GDM1 (cell line): ENCODE measurements at regions not wholly inside any gene's neighbourhood (a gene's known extent, or its start where the extent isn't known, plus 50 kb on each side); places are given as distances from the start of the nearest gene placed in this dataset.
A peak's percentile ranks its signal among the peaks of the same experiment; 100 is the strongest.

Experiments
- DNase-seq: peaks from one replicate; lab custom pipeline; 2025; lab: John Stamatoyannopoulos, UW

DNA sequence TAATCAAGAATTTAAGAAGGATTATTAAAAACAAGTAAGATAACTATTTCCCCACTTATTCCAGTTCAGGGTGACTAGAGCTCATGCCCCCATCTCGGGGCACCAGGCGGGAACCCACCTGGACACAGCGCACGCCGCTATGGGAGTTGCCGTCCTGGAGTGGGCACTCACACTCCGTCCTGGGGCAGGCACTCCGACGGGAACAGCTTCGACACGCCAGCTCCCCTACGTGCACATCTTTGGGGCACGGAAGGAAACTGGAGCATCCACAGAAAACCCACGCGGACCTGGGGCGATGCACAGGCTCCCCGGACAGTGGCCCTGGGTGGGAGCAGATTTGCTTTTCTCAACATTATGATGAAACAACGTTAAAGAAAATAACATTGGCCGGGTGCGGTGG lies 52.0 kb upstream of the GATA5 start:
- DNase-seq = no peak

DNA sequence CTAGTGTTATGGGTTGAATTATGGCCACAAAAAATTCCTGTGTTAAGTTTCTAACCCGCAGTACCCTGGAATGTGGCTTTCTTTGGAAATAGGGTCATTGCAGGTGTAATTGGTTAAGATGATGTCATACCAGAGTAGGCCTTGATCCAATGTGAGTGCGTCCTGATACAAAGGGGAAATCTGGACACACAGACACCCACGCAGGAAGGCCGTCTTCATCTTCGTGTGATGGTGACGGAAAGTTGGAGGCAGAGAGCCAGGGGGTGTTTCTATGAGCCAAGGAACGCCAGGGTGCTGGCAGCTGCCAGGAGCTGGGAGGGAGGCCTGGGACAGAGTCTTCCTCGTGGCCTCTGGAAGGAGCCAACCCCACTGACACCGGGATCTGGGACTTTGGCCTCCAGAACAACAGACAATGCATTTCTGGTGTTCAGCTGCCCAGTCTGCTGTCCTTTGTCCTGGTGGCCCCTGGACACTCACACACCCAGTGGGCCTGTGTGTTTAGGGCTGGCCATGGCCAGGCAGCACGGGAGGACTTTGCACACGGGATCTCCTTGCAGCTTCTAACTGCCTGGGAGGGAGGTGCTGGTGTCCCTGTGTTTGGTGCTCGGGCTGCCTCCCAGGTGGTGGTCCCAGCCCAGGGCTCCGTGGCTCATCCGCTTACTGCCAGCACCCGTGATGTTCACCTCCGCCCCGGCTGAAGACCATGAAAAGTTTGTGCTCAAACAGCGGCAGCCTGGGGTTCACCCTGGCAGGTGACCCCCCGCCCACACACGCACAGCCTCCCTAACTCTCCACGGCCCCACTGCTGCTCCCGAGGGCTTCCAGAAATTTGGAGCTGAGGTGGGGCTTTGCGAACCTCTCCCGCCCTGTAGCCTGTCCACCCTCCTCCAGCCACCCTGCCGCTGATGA lies 53.4 kb upstream of the GATA5 start:
- no peak for DNase-seq

DNA sequence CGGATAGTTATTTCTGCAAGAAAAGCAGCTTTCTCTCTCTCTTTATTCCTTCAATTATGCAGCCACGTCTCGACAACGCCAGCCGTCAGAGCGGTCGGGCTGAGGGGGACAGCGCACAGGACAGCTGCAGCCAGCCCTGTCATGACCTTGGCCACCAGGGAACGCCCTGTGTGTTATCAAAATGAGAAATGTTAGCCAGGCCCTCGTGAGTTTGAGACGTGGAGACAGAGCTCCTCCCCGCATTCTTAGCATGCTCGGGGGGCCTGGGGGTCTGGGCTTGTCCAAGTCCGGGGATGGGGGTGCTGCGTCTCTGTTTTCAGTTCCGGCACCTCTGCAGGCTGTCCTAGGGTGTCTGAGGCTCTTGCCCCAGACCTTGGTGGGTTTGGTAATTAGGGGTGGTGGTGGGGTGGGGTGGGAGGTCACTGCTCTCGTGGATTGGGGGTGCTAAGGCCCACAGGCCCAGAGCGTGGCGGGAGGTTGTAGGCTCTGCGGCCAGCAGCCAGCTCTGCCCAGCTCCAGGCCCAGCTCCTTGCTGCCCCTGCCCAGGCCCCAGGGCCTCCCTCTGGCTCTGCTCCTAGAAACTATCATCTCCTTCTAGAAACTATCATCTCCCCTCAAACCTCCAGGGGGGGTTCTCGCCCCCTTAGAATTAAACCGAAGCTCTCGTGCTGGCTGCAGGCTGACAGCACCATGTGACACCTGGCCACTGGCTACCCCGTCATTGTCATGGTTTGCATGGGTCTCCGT lies 54.3 kb upstream of the GATA5 start:
- no peak for DNase-seq

DNA sequence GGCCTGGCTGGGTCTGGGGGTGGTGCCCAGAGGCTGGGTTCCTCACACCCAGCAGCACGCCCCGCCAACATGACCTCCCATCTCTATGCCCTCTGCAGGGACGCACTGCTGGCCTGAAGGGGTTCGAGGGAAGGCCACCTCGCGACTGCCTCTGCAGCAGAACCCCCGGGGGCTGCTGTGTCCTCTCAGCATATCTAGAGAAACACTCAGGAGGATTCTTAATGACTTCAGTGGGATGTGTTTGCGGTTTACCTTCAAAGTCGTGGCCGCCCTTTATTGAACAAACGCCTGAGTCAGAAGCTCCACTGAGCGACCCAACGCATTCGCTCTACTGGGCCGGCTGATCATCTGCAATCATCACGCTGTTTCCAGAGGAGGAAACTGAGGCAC lies 54.8 kb upstream of the GATA5 start:
- DNase-seq = no peak

DNA sequence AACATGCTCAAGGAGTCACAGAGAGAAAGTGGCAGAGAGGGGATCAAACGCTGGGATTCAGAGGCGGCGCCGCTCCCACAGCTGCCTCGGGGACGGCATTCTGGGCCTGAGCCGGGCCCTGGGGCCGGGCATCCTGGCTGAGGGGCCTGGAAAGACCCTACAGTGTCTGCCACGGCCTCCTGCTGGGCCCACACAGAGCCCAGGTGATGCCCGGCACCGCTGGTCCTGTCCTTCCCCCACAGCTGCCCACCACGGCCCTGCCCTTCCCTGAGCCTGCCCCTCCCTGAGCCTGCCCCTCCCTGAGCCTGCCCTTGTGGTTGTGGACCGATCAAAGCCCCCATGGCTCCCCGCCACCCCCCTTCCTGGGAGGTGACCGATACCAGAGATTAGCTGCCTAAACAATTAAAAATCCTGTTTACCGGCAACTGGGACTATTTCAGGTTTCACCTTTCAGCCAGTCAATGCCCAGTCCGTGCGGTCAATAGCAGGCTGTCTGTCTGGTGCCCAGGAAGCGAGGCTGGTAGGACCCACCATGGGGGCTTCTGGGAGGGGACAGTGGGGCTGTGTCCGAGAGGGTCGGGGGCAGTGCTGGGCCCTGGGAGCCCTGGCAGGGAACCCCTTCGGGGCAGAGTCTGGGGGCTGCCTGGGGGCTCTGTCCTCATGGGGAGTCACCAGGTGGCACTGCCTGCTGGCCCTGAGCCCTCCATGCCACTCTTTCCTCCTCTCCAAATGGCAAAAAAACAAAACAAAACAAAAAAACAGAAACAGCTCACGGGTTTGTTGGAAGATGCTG lies 55.4 kb upstream of the GATA5 start:
- no peak for DNase-seq

DNA sequence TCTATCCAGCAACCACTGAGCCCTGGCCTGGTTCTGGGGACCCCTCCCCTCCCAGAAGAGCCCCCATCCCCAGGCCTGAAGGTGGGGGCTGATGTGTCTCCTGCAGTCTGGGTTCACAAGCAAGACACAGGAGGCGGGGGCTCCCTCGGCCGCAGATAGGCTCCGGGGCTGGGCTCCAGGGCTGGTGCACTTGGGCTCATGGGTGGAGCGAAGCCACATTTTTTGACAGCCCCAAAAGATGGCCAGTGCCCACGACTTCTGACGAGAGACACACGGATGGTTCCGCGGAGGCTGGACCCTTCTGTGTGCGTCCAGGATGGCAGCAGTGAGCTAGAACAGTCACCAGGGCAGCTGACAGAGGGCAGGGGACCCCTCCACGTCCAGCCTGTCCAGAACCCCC lies 57.1 kb upstream of the GATA5 start:
- DNase-seq = no peak

DNA sequence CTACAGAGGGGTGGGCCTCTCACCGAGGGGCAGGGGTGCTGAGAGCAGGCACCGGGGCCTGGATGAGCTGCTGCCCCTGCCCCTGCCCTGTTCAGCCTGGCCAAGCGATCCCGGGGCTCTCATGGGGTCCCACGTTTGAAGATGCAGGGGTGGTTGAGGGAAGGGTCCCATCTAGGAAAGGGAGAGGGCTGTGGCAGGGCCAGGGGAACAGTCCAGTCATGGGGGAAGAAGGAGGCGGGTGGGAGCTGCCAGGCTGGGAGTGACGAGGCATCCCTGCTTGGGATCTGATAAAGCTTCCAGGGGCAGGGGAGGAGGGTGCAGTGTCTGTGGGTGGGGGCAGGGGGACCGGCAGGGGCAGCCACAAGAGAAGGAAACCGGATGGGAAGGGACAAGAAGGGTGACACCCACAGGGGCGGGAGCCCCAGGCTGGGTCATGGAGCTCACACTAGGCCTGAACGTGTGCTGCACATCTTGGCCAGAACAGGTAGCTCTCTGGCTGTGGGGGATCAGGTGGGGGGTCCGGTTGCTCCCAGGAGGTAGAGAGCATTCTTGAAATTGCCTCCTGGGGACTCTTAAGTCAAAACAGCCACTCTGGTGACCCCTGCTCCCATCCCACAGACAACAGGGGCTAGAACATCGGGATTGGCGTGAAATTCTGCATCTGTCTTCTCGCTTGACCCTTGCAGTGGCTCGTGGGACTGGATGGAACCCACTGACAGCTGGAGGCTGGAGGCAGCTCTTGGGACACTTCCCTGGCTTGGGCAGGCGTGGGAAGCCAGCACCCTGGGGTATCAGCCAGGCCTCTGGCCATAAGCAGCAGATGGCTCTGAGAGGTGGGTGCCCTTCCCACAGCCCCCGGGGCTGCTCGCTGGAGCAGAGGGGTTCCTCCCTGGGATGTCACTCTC lies 58.0 kb upstream of the GATA5 start:
- DNase-seq = peak; percentile 55

DNA sequence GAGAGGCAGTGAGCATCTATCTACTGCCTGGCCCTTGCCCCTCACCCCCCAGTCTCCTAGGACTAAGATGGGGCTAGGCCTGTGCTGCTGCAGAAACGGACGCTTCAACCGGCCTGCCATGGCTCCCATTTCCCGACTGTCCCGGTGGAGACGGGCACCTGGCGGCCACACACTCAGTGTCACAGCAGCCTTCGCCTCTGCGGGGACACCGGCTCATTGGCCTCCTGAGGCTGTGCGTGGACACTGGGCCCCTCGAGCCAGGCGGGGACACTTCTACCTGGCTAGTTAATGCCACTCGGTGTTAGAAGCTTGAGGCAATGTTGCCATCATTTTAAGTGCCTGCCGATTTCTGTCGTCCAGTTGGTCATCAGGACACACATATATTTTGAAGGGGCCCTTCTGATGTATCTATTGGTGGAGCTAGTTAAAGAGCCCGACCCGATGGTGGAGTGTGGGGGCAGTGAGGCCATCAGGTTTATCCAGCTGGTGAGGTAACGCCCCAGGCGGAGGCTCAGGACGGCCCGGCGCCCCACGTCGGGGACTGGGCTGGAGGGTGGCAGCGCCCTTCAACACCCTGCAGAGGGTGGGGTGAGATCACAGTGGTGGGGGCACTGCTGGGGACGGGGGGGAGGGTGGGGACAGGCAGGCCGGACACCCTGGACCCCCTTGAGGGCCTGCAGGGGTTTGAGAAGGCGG lies 58.9 kb upstream of the GATA5 start:
- no peak for DNase-seq

DNA sequence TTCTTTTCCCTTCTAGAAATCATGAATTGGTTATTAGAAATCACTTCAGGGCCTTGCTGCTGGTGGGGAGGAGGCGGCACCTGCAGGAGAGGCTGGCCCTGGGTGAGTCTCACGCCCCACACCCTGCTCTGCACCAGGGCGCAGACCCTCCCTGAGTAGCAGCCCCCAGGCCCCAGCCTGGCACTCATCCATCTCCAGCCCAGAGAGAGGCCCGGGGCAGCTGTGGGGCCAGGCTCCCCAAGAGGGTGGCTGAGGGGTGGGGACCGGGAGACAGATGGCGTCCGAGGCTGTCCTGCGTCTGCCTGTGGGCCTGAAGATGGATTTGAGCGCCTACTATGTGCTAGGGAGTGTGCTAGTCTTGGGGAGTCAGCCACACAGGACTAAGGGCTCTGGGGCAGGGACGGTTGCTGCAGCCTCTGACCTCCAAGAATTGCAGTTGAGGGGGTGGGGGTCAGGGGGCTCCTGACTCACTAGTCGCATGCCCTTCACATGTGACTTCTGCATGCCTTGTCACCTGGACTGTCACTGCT lies 59.6 kb upstream of the GATA5 start:
- DNase-seq = no peak

DNA sequence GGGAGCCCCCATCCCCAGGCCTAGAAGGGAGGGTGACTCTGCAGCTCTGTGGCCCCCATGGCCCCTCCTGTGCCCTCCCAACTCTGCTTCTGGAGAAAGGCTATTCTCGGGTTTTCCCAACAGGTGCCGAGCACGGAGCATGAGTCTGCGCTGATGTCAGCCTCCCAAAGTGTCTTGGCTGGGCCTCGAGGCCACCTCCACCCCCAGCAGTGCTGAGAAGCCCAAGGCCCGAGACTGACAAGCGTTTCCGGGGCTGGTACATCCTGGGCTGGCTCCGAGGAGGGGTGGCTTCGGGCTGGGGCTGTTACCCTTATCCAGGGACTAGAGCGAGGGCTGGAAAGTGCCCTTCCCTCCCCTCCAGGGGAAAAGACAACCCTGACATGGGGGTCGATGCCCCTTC lies 60.2 kb upstream of the GATA5 start:
- no peak for DNase-seq

DNA sequence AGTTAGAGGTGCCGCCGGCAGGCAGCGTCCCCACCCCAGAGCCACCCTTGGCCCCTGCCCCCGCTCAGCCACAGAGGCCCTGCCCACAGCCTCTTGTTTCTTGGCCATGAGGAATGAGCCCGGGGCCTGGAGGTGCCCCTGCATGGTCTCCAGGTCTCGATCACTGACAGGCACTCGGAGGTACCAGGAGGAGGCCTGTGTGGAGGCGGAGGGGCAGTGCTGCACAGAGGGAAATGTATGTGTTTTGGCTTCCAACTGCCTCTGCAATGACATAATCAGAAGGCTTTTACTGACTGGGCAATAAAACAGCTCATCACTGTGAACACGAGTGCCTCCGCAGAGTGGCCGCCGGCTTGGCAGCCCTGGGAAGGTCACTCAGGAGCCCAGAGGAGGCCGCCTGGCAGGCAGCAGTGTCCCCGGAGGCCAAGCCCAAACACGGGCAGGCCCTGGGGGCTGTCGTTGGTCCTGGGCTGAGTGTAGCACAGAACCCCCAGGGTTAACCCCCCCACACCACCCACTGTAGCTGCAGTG lies 61.1 kb upstream of the GATA5 start:
- no peak for DNase-seq

DNA sequence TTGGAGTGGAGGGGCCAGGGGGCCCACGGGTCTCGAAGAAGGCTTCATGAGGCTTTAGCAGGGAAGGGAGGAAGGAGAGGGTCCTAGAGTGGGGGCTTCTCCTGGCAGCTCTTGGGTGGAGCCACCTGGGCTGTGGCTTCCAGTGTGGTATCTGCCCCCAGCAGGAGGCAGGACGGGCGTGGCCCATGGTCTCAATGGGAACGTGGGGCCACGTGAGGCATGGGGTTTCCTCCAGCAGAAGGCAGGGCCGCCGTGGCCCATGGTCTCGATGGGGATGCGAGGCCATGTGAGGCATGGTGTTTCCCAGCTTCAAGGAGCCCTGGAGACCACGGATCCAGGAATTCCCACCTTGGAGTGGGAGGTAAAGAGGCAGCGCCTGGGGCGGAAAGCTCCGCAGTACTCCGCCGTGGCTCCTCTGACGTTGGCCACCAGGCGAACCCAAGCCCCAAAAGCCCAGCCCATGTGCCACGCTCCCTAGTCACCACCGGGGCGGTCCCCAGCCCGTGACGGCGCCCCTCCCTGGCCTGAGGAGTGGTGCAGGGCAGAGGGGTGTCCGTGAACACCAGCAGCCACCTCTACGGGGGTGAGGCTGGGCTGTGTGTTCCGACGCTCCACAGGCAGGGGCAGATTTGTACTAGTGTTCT lies 62.0 kb upstream of the GATA5 start:
- no peak for DNase-seq

DNA sequence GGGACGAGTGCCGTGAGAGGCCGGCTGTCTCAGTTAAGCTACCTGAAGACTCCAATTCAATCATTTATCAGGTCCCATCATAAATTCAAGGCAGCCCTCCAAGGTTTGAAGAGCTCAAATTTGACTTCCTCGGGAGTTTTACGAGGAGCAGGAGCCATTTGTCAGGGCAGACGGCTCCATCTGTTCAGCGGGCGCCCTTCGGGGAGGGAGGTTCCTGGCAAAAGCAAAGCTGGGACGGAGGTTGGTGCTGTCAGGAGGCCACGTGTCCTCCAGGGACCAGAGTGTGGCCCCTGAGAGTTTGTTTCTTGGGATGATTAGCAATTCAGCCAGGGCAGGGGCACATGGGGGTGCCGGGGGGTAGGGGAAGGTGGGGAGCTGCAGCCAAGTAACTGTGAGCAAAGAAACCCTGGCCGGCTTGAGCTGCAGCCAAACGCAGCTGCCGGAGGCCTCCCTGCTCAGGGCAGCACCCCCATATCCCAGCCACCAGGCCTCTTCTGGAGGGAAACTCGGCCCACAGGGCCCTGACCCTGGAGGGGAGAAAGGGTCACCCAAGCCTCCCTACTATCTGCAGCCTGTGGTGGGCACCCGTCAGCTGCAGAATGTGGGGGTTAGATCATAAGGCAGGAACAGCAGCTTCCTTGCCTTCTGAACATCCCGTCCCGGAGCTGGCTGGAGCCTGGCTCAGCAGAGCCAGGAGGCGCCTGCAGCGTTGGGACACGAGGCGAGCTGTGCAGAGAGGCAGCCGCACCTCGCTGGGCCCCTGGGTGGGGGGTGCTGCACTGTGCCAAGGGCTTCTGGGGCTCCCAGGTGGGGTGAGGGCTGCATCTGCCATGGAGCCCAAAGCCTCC lies 63.6 kb upstream of the GATA5 start:
- no peak for DNase-seq

DNA sequence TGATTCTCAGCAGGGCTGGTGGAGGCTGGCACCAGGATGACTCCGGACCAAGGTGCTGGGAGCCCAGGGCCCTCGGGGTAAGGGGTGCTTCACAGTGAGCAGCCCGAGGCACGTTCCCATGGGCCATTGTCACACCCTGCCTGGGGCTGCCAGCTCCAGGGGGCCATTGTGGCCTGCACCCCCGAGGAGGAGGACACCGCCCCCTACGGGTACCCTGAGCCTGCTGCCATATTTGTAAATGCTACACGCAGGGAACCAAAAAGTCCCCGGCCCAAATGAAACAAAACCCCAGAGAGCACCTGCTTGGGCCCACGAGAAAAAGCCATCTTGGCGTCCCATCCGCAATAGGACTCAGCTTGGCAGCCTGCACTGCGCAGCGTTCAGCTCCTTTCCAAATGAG lies 64.7 kb upstream of the GATA5 start:
- no peak for DNase-seq

DNA sequence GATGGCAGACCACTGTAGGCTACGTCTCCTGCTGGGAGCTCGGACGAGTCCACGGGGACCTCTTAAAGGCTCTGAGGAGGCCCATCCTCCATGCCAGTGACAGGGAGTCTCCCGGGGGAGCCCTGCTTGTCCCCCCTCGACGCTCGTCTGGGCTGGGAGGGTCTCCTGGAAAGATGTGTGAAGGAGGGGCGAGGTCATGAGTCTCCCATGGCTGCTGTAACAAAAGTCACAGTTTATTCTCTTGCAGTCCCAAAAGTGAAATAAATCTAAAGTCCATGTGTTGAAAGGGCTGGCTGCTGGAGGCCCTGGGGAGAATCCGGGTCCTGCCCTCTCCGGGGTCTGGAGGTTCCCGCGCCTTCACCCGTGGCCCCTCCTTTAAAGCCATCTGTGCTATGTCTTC lies 67.1 kb upstream of the GATA5 start:
- DNase-seq = no peak

DNA sequence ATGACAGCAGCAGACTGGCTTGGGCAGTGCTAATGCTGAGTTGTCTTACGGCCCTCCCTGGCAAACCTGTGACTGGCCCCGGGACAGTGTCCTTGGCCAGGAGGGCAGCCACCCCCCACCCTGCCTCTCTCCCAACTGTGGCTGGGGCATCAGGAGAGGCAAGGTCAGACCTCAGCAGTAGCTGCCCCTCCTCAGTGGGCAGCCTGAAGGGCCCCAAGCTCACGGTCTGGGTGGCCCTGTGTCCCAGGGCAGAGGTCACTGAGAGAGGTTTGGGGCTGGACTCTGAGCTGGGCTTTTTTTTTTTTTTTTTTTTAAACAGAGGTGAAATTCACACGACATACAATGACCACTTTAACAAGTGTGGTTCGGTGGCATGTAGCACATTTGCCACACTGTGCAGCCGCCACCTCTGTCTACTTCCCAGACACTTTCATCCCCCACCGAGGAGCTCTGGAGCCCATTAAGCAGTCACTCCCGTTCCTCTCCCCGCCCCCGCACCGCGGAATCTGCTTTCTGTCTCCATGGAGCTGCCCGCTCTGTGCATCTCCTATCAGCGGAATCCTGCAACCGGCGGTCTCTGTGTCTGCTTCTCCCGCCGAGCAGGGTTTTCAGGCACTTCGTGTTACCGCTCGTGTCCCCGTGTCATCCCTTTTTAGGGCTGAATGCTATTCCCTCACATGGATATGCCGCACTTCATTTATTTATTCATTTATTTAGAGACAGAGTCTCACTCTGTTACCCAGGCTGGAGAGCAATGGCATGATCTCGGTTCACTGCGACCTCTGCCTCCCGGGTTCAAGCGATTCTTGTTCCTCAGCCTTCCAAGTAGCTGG lies 67.9 kb upstream of the GATA5 start:
- no peak for DNase-seq

DNA sequence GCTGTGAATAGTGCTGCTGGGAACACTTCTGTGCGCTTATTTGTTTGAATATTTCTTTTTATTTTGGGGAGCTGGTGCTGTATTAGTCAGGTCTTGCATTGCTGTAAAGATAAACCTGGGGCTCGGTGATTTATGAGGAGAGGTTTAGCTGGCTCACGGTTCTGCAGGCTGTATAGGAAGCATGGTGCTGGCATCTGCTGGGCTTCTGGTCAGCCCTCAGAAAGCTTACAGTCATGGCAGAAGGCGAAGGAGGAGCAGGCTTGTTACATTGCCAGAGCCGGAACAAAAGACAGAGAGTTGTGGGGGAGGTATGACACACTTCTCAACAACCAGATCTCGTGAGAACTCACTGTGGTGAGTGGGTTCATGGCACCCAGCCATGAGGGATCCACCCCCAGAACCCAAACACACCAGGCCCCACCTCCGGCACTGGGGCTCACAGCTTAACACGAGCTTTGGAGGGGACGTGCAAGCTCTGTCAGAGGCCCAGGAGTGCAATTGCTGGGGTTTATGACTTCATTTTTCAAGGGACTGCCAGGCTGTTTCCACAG lies 68.8 kb upstream of the GATA5 start:
- no peak for DNase-seq

DNA sequence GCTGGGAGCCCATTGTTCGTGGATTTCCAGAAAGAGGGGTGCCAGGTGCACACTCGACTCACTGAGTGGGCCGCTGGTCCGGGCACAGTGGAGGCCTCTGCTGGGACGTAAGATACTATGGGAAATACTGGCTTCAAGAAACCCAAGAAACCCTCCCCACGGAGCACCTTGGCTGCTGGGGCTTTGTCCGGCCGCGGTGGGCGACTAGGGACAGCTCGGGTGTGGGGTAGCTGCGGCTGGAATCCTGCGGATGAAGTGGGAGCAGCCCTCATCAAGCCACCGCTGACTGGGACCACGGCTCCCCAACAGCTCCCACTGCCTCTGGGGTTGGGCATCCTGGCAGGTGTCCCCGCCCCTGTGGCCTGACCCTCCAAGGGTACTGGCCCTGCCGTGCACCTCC lies 69.5 kb upstream of the GATA5 start:
- DNase-seq = no peak
